Stimulated activated naive CD4-positive, alpha-beta T cell (primary cell): ENCODE measurements at regions not wholly inside any gene's neighbourhood (a gene's known extent, or its start where the extent isn't known, plus 50 kb on each side); places are given as distances from the start of the nearest gene placed in this dataset.

Experiments
- DNase-seq, 6 experiments: peaks; one replicate each; lab custom pipeline; 2025; lab: John Stamatoyannopoulos, UW

GRCh38 chr9:38227656-38228055 lies 158.6 kb upstream of the SHB start:
- DNase-seq, result peak in 2 of 6 experiments; percentile 19 to 34

- DNase-seq, result peak; percentile 31 to 73 (median 66)
These were observed 158.1 kb upstream of the SHB start for GRCh38 chr9:38227061-38227540.

GRCh38 chr9:38226491-38226951 lies 157.5 kb upstream of the SHB start:
- peak in 1 of 6 experiments; percentile 11 for DNase-seq

GRCh38 chr9:38224941-38225340 lies 155.9 kb upstream of the SHB start:
- DNase-seq, result no peak

- DNase-seq, result no peak
These were observed 147.5 kb upstream of the SHB start for GRCh38 chr9:38216572-38216971.

- no peak for DNase-seq
These were observed 146.4 kb upstream of the SHB start for GRCh38 chr9:38215465-38215864.

GRCh38 chr9:38214432-38214831 lies 145.4 kb upstream of the SHB start:
- no peak for DNase-seq

- no peak for DNase-seq
These were observed 144.7 kb upstream of the SHB start for GRCh38 chr9:38213631-38214299.

GRCh38 chr9:38212016-38212415 lies 143.0 kb upstream of the SHB start:
- DNase-seq, result no peak

GRCh38 chr9:38211002-38211401 lies 142.0 kb upstream of the SHB start:
- no peak for DNase-seq

- DNase-seq, result no peak
These were observed 139.3 kb upstream of the SHB start for GRCh38 chr9:38208206-38208901.

GRCh38 chr9:38207247-38207778 lies 138.3 kb upstream of the SHB start:
- no peak for DNase-seq

- DNase-seq, result no peak
These were observed 136.3 kb upstream of the SHB start for GRCh38 chr9:38205279-38205678.

GRCh38 chr9:38202336-38202938 lies 133.4 kb upstream of the SHB start:
- DNase-seq, result no peak

- no peak for DNase-seq
These were observed 132.8 kb upstream of the SHB start for GRCh38 chr9:38201844-38202243.

GRCh38 chr9:38200431-38200830 lies 131.4 kb upstream of the SHB start:
- DNase-seq, result no peak

GRCh38 chr9:38198140-38198539 lies 129.1 kb upstream of the SHB start:
- no peak for DNase-seq

GRCh38 chr9:38196714-38197113 lies 127.7 kb upstream of the SHB start:
- no peak for DNase-seq

- DNase-seq, result no peak
These were observed 126.7 kb upstream of the SHB start for GRCh38 chr9:38195737-38196161.

- DNase-seq, result no peak
These were observed 125.8 kb upstream of the SHB start for GRCh38 chr9:38194870-38195269.

- DNase-seq, result no peak
These were observed 123.8 kb upstream of the SHB start for GRCh38 chr9:38192731-38193265.

- no peak for DNase-seq
These were observed 117.5 kb upstream of the SHB start for GRCh38 chr9:38186404-38187115.
